Stimulated activated CD4-positive, alpha-beta T cell treated with anti-CD3 and anti-CD28 coated beads, TNF-alpha, amount 100 ng/mL, for 1 hour (primary cell): ENCODE measurements at regions not wholly inside any gene's neighbourhood (a gene's known extent, or its start where the extent isn't known, plus 50 kb on each side); places are given as distances from the start of the nearest gene placed in this dataset.
"Not testable (repeated sequence)": the region's sequence is repeated elsewhere in the genome, so short reads cannot be mapped to it uniquely, and the experiment has no call there.

Experiments
- DNase-seq, 3 donors: peaks; one replicate each; pipeline ENCODE4 v3.0.0-alpha.2; 2020; ENCODE audit warnings: low read depth in 3 of 3, low spot score in 1 of 3

DNA sequence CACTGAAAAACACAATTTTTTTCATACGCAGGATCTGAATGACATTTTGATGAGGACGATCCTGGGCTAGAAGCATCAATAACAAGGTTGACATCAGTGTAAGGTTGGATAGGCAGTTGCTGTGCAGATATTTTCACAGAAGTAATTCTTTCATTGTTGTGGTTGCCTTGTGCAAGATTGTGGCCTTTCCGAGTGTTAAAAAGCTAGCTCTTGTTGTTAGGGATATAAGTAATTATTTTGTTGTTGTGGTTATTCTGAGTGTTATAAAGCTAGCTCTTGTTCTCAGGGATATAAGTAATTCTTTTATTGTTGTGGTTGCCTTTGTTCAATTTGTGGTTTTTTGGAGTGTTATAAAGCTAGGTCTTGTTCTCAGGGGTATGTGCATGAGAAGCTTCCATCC, 637.4 kb downstream of the TMEM121 start:
- DNase-seq: not testable (repeated sequence)

DNA sequence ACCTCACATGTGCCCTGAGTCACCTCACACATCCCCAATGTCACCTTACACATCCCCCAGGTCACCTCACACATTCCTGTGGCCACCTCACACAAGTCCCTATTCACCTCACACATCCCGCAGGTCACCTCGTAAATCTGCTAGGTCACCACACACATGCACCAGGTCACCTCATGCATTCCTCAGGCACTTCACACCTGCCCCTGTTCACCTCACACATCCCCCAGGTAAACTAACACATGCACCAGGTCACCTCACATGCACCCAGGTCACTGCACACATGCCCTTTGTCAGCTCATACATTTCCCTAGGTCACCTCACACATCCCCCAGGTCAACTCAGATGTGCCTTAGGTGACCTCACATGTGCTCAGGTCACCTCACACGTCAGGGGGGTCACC, 639.8 kb downstream of the TMEM121 start:
- no peak for DNase-seq

DNA sequence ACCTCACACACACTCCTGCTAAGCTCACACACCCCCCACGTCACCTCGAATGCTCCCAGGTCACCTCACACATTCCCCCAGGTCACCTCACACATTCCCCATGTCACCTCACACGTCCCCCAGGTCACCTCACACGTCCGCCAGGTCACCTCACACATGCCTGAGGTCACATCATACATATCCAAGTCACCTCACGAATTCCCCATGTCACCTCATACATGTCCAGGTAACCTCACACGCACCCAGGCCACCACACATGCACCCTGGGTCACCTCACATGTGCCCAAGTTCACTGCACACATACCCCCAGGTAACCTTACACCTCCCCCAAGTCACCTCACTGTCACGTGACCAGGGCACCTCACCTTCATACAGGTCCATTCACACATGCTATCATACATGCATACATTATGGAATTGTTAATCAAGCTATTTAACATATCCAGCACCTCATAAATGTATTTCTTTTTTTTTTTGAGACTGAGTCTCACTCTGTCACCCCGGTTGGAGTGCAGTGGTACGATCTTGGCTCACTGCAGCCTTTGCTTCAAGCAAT, 640.3 kb downstream of the TMEM121 start:
- no peak for DNase-seq

DNA sequence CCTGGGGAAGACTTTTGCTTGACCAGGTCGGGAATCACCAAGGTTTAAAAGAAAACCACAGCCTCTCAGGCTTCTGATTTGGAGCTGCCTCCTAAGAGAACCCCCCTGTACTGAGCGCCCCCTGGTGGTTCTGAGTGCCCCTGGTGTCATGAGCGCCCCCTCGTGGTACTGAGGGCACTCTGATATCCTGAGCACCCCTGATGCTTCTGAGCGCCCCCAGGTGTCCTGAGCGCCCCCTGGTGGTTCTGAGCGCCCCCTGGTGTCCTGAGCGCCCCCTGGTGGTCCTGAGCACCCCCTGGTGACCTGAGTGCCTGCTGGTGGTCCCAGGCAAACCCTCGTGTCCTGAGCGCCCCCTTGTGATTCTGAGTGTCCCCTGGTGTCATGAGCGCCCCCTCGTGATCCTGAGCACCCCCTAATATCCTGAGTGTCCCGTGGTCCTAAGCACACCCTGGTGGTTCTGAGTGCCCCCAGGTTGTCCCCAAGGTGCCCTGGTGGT, 643.8 kb downstream of the TMEM121 start:
- DNase-seq: peak in 2 of 3 donors; percentile 16 to 54

DNA sequence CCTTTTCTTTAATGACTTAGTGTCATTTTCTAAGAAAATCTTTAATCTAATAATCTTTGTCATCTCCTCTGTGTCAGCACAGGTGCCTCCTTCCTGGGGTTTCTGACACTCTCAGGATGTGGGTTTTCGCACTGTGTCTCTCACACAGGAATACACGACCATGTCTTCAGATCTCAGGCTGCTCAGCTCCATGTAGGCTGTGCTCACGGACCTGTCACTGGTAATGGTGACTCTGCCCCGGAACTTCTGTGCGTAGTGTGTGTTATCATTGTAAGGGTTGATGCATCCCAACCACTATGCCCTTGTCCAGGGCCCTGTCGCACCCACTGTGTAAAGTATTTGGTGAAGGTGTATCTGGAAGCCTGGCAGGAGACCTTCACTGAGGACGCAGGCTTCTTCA, 647.8 kb downstream of the TMEM121 start:
- peak in 2 of 3 donors; percentile 14 to 34 for DNase-seq

DNA sequence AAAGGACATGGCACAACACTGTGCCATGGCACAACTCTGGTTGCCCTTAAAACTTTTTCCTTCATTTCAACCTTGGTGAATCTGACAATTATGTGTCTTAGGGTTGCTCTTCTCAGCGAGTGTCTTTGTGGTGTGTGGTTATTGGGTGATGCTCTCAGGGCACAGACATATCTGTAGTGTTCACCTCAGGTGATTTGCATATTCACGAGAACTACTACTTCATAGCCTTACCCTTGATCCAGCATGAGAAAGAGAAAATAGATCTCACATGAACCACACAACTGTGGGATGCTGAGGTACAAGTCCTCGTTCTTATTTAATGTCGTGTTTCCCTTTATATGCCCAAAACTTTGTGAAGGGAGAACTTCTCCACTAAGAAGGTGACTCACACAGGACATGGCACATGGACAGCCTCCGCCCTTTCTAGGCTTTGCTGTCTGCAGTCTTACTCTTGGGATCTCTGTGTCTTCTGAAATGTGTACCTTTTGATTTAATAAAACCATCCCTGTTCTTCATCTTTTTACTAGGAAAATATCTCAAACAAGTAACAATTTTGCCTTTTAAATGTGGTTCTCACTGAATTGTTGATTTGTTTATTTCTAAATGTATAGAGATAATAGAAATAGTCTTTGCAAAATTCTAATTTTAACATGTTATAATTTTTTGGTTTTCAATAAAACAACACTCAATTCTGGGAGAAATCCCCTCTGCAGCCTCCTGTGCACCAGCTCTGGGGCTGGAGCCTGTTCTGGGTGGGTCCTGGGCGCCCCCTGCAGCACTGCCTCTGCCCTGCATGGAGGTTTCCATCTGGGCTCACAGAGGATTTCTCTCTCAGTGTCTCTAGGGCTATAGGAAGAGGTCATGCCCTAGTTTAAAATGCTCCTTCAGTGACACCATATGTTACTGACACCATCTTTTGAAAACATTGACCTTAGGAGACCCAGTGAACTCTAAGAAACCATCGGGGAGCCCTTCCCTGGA, 651.2 kb downstream of the TMEM121 start:
- not testable (repeated sequence) for DNase-seq

DNA sequence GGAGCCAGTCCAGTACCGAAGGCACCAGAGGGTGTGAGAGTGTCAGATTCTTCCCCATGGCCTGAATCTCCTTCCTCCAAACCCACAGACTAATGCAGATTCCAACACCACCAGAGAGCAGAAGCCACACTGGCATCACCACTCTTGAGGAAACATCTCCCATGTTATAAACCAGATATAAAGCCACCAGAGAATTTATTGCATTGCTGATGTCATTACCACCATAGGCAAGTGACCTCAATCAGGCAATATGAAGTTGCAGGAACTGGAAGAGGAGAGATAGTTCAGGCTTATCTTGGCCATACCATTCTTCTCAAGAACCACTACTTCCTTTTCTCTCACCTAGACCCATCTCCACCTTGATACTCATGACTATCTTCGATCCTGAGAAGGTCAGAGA, 653.4 kb downstream of the TMEM121 start:
- no peak for DNase-seq

DNA sequence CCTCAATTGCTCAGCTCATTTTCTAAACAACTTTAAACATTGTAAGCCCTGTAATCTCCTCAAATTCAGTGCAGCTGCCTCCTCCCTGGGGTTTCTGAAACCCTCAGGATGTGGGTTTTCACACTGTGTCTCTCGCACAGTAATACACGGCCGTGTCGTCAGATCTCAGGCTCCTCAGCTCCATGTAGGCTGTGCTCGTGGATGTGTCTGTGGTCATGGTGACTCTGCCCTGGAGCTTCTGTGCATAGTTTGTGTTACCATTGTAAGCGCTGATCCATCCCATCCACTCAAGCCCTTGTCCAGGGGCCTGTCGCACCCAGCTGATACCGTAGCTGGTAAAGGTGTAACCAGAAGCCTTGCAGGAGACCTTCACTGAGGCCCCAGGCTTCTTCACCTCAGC, 658.4 kb downstream of the TMEM121 start:
- DNase-seq: peak in 1 of 3 donors; percentile 35

DNA sequence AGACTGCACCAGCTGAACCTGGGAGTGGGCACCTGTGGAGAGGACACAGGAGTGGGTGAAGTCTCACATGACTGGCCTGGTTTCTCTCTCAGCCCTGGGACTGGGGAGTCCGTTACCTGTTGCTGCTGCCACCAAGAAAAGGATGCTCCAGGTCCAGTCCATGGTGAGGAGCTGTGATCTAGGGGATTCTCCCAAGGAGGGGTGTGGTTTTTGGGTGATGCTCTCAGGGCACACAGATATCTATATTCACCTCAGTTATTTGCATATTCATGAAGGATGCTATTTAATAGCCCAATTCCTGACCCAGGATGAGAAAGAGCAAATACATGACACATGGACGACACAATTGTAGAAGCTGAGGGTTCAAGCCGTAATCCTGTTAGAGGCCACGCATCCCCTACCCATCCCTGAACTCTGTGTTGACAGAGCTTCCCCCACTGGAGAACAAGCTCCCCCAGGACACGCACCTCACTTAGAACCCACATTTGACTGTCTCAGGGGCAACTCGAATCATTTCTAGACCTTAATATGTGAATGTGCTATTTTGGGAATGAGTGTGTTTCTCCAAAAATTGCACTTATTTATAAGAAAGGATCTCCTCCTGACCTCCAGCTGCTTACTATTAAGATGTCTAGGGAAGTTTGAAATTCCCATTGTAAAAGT, 658.9 kb downstream of the TMEM121 start:
- not testable (repeated sequence) for DNase-seq

DNA sequence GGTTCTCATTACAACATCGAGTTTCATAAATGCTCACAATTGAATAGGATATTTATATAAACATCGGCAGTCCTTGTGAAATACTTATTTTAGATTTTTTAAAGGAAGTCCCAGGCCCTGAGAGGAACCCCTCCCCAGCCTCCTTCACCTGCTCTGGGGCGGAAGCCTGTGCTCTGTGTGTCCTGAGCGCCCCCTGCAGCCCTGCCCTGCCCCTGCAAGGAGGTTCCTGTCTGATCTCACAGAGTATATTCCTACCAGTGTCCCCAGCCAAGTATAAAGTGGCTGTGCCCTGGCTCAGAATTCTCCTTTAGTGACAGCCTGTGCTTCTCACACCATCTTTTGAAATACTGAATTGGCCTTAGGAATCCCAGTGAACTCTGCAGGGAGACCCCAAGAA, 659.5 kb downstream of the TMEM121 start:
- DNase-seq: peak in 2 of 3 donors; percentile 49 to 55

DNA sequence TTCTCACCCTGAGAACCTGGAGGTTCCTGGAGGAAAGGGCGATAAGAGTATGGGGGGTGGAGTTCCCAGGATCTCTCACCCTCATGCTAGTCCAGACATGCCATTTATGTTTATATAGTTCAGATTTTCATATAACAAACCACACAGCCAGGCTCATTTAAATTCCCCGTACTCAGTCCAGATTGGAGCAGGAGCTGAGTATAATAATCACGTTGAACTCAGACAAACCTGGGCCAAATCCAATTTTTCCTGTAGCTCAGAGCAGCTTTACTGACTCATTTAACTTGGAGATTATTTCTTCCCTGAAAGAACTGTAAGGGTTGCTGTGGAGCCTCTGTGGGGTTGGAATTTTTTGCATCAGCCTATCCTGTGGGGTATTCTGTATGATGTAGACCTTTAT, 660.8 kb downstream of the TMEM121 start:
- no peak for DNase-seq

DNA sequence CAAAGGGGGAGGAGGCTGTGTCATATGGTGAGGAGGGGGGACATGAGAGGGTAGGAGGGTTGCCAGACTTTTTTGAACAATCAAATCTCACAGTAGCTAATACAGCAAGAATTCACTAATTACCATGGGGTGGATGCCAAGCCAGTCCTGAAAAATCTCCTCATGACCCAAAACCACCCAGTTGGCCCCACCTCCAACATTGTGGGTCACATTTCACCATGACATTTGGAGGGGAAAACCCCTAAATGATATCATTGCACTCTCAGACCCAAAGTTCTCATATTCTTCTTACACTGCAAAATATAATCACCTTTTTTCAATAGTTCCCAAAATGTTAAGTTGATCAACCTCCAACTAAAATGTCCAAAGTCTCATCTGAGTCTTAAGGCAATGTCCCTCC, 666.3 kb downstream of the TMEM121 start:
- not testable (repeated sequence) for DNase-seq

DNA sequence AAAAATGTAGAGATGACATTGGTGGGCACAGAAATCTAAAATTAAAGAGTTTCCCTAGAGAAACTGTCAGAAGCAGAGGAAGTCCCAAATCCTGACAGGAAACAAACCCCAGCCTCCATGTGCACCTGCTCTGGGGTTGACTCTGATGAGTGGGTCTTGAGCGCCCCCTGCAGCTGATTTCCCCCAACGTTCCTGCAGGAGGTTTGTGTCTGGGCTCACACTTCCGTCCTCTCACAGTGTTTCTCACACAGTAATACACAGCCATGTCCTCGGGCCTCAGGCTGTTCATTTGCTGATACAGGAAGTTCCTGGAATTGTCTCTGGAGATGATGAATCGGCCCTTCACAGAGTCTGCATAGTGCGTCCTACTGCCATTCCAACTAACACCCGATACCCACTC, 670.1 kb downstream of the TMEM121 start:
- DNase-seq: peak in 2 of 3 donors; percentile 43 to 57

DNA sequence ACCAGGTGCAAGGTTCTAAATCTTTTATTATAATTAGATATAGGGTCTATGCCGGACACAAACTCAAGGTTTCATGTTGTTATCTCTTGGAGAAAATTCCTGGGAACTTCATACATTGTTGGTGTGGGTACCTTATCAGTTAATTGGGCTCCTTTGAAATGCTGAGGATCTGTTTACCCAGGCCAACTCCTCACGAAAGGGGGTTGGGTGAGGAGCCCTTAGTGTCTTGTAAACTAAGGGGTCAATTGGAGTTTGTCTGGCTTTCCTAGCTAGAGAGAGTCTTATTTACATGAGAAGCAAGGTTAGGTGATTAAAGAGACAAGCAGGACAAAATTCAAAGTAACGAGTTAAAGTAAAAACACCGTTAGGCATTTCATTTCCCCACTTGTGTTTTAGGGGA, 670.9 kb downstream of the TMEM121 start:
- DNase-seq: not testable (repeated sequence)

DNA sequence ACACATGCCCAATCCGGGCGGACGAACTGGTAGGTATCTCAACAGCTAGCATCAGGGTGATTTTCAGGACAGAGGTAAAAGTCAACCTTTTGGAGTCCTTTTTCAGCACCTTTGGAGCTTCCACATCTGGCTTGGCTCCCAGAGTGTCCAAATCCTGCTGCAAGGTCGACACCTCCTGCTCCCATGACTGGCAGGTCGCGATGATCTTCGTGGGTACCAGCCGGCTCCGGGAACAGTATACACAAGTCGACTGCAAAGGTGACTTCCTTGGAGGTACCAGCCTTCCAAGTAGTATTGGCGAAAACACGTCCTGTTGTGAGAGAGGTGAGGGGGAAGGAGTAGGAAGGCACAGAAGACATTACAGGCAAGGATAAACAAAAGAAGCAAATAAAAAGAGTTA, 672.7 kb downstream of the TMEM121 start:
- no peak for DNase-seq

DNA sequence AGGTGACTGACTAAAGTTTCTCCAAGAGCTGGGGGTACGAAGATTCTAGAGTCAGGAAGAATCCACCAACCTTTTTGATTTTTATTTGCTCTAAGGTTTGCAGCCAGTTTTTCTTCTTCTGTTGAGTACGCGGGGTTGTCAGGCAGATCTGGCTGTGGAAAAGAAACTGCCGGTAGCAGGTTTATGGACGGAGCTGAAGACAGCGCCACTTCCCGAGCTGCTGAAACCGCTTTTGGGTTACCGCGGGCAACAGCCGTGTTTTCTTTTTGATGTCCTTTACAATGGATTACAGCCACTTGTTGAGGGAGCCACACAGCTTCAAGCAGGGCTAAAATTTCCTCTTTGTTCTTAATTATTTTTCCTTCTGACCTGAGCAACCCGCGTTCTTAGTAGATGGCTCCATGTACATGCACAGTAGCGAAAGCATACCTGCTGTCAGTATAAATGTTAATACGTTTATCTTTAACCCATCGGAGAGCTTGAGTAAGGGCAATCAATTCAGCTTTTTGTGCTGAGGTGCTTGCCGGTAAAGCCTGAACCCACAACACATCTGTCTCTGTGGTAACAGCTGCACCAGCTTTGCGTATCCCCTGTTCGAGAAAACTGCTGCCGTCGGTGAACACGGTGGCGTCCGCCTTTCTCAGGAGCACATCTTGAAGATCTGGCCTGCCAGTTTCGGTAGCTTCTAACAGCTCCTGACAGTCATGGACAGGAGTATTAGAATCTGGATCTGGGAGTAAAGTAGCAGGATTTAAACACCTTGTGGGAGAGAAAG, 674.3 kb downstream of the TMEM121 start:
- no peak for DNase-seq

DNA sequence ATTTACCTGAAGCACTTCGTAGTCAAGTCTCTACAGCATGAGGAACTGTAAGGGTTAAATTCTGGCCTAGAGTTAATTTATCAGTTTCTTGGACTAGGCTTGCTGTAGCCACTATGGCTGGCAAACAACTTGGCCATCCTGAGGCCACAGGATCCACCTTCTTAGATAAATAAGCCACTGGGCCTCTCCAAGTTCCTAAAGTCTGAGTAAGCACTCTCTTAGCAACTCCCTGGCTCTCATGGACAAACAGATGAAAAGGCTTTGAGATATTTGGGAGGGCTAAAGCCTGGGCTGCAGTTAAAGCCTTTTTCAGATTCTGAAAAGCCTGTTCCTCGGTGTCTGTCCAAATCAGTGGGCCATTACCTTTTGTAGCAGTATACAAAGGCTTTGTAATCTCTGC, 675.0 kb downstream of the TMEM121 start:
- DNase-seq: no peak

DNA sequence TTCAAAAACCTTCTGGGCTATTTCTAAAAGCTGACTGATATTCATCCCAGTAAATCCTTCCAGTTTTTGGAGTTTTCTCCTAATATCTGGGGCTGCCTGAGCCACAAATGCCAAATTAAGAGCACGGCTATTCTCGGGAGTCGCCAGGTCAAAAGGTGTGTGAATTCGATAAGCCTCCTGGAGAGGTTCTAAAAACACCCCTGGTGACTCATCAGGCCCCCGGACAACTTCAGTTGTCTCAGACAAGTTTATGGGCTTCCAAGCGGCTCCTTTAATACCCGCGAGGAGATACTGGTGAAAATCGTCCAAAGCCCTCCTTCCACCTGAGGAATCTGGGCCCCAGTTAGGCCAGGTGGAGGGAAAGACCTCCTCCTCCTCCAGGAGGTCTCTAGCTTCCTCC, 677.1 kb downstream of the TMEM121 start:
- DNase-seq: no peak

DNA sequence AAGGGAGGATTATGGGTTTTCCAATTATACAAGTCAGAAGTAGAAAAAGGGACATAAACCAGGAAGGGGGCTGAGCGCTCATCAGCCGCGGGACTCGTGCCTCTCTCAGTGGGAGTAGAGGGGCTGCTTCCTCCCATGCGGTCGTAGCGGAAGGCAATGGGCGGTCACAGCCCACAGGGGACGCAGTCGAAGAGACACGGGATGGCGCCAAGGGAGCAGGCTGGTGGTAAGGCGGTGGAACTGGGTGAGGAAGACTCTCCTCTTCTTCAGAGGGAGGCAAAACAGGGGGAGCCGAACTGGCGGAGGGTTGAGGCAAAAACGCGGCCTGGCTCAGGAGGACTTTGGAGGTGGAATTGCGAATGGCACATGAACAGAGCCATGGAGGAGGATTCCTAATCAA, 677.7 kb downstream of the TMEM121 start:
- DNase-seq: no peak

DNA sequence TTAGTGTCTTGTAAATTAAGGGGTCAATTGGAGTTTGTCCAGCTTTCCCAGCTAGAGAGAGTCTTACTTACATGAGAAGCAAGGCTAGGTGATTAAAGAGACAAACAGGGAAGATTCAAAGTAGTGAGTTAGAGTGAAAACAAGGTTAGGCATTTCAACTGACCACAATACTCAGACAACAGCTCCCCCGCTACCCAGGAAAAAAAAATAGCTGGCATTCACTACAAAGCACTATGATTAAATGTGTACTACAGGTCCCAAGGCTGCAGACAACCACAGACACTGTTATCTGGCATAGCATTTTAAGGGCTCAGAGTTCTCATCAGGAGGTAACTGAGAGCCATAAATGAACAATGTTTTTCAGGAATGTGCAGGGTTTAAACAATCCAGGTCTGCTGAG, 680.9 kb downstream of the TMEM121 start:
- DNase-seq: no peak

DNA sequence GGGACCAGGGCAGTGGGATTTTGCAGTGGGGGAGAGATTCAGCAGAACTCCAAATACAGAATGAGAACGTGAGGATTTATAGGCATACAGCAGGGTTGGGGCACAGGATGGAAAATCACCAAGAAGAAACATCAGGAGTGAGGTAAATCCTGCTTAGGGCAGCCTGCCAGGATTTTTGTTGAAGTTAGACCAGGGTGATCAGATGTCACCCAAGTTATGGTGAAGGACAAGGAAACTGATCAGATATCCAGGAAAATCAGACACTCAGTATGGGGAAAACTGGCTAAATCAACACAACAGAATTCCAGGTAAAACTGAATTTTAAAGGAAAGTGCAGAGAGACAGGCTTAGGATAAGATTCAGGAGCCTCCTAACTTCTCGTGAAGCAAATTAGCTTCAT, 682.4 kb downstream of the TMEM121 start:
- DNase-seq: no peak
